ENCODE measurements at regions not wholly inside any gene's neighbourhood (a gene's known extent, or its start where the extent isn't known, plus 50 kb on each side); places are given as distances from the start of the nearest gene placed in this dataset.

DNA sequence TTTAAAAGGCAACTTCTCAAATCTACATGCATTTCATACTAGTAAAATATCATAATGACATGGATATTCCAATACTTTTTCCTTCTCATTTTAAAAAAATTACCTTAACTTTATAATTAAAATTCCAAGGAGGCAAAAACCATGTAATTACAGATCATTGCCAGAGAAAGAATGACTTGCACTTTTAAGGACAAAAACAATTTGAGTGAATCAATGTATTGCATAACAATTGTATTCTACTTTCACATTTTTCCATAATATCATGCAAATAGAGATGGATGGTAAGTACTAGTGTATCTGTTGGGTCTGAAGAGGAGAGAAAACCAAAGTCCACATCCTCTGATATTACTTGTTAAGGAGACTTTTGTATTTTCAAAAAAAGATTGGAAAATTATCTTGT, 89.5 kb upstream of the NCK2 start:
- POLR2A ChIA-PET = no interaction called here
- Mint-ChIP-seq H3K27ac (no peak overlapping the region), H3K36me3 (no peaks in the 10 kb centered on the region), H3K9me3 (peaks cover 0 to 6% (median 0%) of the 10 kb centered on the region in 3 donors), H3K27me3 (no peaks in the 10 kb centered on the region), H3K4me1 (peaks cover 0 to 3% (median 0%) of the 10 kb centered on the region in 3 donors), H3K4me3 (no peak overlapping the region)
- Histone ChIP-seq H3K36me3 (ENCODE audit: control insufficient read depth in 2 of 2, extremely low read depth in 1 of 2, insufficient read depth in 1 of 2, low read length in 1 of 2) (no peaks in the 10 kb centered on the region), H3K4me3 (ENCODE audit: control insufficient read depth in 1 of 2, extremely low read depth in 1 of 2, low read length in 1 of 2) (no peak overlapping the region), H3K27ac (ENCODE audit: low read length) (no peak overlapping the region), H3K27me3 (replicated peaks in 1 of 2; ENCODE audit: control insufficient read depth in 2 of 2, extremely low read depth in 1 of 2, insufficient read depth in 2 of 2, low read length in 1 of 2) (no peaks in the 10 kb centered on the region), H3K9me3 (no peaks in the 10 kb centered on the region), H3K4me1 (ENCODE audit: control insufficient read depth in 1 of 2, extremely low read depth in 1 of 2, insufficient read depth in 2 of 2, low read length in 2 of 2) (no peaks in the 10 kb centered on the region)
- ATAC-seq (replicated peaks in 1 of 4) (no peak), DNase-seq (no peak)
- CTCF ChIA-PET = no interaction called here

DNA sequence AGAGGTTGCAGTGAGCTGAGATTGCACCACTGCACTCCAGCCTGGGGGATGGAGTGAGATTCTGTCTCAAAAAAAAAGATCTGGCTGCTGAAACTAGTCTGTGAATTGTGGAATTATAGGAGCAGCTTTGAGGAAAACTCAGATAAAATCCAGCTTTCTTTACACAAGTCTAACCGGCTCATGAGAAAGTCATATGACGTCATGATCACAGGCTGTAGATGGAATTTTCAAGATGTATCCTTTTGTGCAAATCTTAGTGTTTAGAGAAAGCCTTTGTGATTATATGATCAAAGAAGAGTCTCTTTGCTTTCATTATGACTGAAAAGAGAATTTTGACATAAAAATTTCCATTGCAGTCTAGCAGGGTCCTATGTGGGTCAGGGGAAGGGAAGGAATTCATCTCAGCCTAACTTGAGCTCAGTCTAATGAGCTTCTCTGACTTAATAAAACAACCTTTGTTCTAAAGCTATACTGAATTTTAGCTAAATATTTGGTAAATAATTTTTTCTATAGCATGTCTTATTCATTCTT, 90.2 kb upstream of the NCK2 start:
- Mint-ChIP-seq H3K4me3 (no peak overlapping the region), H3K27me3 (no peaks in the 10 kb centered on the region), H3K4me1 (peaks cover 0 to 3% (median 0%) of the 10 kb centered on the region in 3 donors), H3K36me3 (no peaks in the 10 kb centered on the region), H3K9me3 (peaks cover 0 to 2% (median 0%) of the 10 kb centered on the region in 3 donors), H3K27ac (no peak overlapping the region)
- ATAC-seq (replicated peaks in 1 of 4) = no peak
- Histone ChIP-seq H3K4me3 (ENCODE audit: control insufficient read depth in 1 of 2, extremely low read depth in 1 of 2, low read length in 1 of 2) (no peak overlapping the region), H3K27me3 (replicated peaks in 1 of 2; ENCODE audit: control insufficient read depth in 2 of 2, extremely low read depth in 1 of 2, insufficient read depth in 2 of 2, low read length in 1 of 2) (no peaks in the 10 kb centered on the region), H3K36me3 (ENCODE audit: control insufficient read depth in 2 of 2, extremely low read depth in 1 of 2, insufficient read depth in 1 of 2, low read length in 1 of 2) (no peaks in the 10 kb centered on the region), H3K27ac (ENCODE audit: low read length) (no peak overlapping the region), H3K4me1 (ENCODE audit: control insufficient read depth in 1 of 2, extremely low read depth in 1 of 2, insufficient read depth in 2 of 2, low read length in 2 of 2) (no peaks in the 10 kb centered on the region), H3K9me3 (no peaks in the 10 kb centered on the region)
- ChIA-PET POLR2A (no interaction called here), CTCF (no interaction called here)
- no CpG with 5 or more reads among the region's 2 CpGs for WGBS (ENCODE audit: insufficient coverage)
- DNase-seq = no peak

DNA sequence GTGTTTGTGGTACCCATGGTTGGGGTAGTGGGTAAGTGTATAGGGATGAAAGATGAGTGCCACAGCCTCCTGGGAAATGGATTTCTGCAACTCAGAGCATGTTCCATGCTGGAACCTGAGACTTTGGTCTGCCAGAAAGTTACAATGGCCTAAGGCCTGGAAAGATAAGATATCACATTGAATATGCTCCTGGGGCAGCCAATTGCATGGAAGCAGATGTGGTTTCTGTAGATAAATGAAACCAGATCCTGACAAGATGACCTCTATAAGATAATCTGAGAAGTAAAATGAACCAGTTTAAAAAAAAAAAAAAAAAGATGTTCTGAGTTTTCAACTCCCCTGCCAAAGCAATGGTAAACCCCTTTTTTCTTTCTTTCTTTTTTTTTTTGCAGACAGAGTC, 91.4 kb upstream of the NCK2 start:
- H3K27ac ChIP-seq (ENCODE audit: low read length) = no peak overlapping the region
- no peaks in the 10 kb centered on the region for H3K27me3 Mint-ChIP-seq
- H3K4me1 Mint-ChIP-seq = peaks cover 0 to 3% (median 0%) of the 10 kb centered on the region in 3 donors
- no peaks in the 10 kb centered on the region for H3K36me3 Mint-ChIP-seq
- H3K9me3 Mint-ChIP-seq = peaks cover 0 to 9% (median 7%) of the 10 kb centered on the region in 3 donors
- no peak overlapping the region for H3K4me3 Mint-ChIP-seq
- no peak overlapping the region for H3K27ac Mint-ChIP-seq
- DNase-seq (no peak), ATAC-seq (replicated peaks in 1 of 4) (no peak)
- H3K4me3 ChIP-seq (ENCODE audit: control insufficient read depth in 1 of 2, extremely low read depth in 1 of 2, low read length in 1 of 2) = no peak overlapping the region
- CTCF ChIA-PET = no interaction called here
- POLR2A ChIA-PET = no interaction called here
- no peaks in the 10 kb centered on the region for H3K36me3 ChIP-seq (ENCODE audit: control insufficient read depth in 2 of 2, extremely low read depth in 1 of 2, insufficient read depth in 1 of 2, low read length in 1 of 2)
- H3K4me1 ChIP-seq (ENCODE audit: control insufficient read depth in 1 of 2, extremely low read depth in 1 of 2, insufficient read depth in 2 of 2, low read length in 2 of 2) = no peaks in the 10 kb centered on the region
- no peaks in the 10 kb centered on the region for H3K27me3 ChIP-seq (replicated peaks in 1 of 2; ENCODE audit: control insufficient read depth in 2 of 2, extremely low read depth in 1 of 2, insufficient read depth in 2 of 2, low read length in 1 of 2)
- no peaks in the 10 kb centered on the region for H3K9me3 ChIP-seq

DNA sequence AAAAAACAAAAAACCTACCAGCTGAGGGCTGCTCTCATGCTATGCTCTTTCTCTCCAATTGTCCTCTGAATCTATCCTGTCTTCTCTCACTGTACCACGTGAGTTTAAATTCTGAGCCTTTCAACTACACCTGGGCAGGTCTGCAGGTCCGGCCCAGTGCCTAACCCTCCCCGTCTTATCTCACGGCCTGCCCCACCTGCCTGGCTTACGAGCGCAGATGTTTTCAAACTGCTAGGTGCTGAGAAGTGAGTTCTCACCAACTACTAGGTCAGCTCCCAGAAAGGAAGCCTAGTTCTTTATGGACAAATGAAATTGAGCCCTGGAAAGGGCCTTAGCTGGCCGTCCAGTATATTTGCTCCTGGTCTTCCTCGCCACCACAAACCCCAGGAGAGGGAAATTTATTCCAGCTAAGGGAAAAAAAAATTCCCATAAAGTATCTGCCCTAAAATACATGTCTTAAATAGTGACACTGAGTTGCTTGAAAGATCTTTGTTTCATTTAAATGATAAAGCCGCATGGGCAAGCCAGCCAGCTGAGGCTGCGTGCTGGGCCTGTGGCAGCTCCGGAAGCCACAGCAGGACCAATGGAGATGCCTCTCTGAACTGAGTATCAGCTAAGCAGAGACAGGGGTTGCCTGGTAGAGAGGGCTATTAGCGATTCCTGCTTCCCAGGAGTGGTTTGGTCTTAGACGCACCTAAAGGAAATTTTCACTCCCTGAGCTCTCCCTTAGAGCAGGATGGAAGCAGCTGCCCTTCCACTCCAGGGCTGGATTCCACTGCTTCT, 92.5 kb upstream of the NCK2 start:
- ATAC-seq (replicated peaks in 1 of 4) (no peak), DNase-seq (no peak)
- Mint-ChIP-seq H3K4me3 (no peak overlapping the region), H3K4me1 (peaks cover 0 to 3% (median 0%) of the 10 kb centered on the region in 3 donors), H3K36me3 (no peaks in the 10 kb centered on the region), H3K9me3 (peaks cover 0 to 9% (median 7%) of the 10 kb centered on the region in 3 donors), H3K27me3 (peaks cover 0 to under 1% of the 10 kb centered on the region in 2 donors), H3K27ac (no peak overlapping the region)
- Histone ChIP-seq H3K36me3 (ENCODE audit: control insufficient read depth in 2 of 2, extremely low read depth in 1 of 2, insufficient read depth in 1 of 2, low read length in 1 of 2) (no peaks in the 10 kb centered on the region), H3K4me3 (ENCODE audit: control insufficient read depth in 1 of 2, extremely low read depth in 1 of 2, low read length in 1 of 2) (no peak overlapping the region), H3K9me3 (no peaks in the 10 kb centered on the region), H3K4me1 (ENCODE audit: control insufficient read depth in 1 of 2, extremely low read depth in 1 of 2, insufficient read depth in 2 of 2, low read length in 2 of 2) (no peaks in the 10 kb centered on the region), H3K27ac (ENCODE audit: low read length) (no peak overlapping the region), H3K27me3 (replicated peaks in 1 of 2; ENCODE audit: control insufficient read depth in 2 of 2, extremely low read depth in 1 of 2, insufficient read depth in 2 of 2, low read length in 1 of 2) (no peaks in the 10 kb centered on the region)
- ChIA-PET POLR2A (interaction anchor here in 1 of 2 donors (0.5 kb wide), 1 partner anchor 237 kb away, joined by 10 read pairs; no protein-coding TSS in a partner anchor), CTCF (no interaction called here)
- WGBS (ENCODE audit: insufficient coverage) = 95% methylated on average over 7 of the region's 13 CpGs

DNA sequence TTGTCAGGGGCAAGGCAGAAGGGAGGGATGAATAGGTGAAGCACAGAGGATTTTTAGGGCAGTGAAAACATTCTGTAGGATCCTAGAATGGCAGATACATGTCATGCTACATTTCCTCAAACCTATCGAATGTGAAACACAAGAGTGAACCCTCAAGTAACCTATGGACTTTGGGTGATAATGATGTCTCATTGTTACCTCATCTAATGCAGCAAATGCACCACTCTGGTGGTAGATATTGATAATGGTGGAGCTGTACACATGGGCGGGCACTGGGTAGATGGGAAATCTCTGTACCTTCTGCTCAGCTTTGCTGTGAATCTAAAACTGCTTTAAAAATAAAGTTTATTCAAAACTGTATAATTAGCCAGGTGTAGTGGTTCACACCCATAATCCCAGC, 95.2 kb upstream of the NCK2 start:
- no CpG with 5 or more reads among the region's 2 CpGs for WGBS (ENCODE audit: insufficient coverage)
- no peaks in the 10 kb centered on the region for H3K27me3 ChIP-seq (replicated peaks in 1 of 2; ENCODE audit: control insufficient read depth in 2 of 2, extremely low read depth in 1 of 2, insufficient read depth in 2 of 2, low read length in 1 of 2)
- ChIA-PET POLR2A (no interaction called here), CTCF (interaction anchor here in 1 of 2 donors (0.5 kb wide), 1 partner anchor 109 kb away, joined by 3 read pairs; no protein-coding TSS in a partner anchor)
- no peak overlapping the region for H3K4me3 ChIP-seq (ENCODE audit: control insufficient read depth in 1 of 2, extremely low read depth in 1 of 2, low read length in 1 of 2)
- Mint-ChIP-seq H3K27ac (no peak overlapping the region), H3K36me3 (no peaks in the 10 kb centered on the region), H3K4me1 (peaks cover 0 to 3% (median 0%) of the 10 kb centered on the region in 3 donors), H3K4me3 (no peak overlapping the region), H3K27me3 (peaks cover 5% of the 10 kb centered on the region in 2 donors), H3K9me3 (peaks cover 0 to 9% (median 7%) of the 10 kb centered on the region in 3 donors)
- no peak for ATAC-seq (replicated peaks in 1 of 4)
- no peaks in the 10 kb centered on the region for H3K9me3 ChIP-seq
- H3K4me1 ChIP-seq (ENCODE audit: control insufficient read depth in 1 of 2, extremely low read depth in 1 of 2, insufficient read depth in 2 of 2, low read length in 2 of 2) = no peaks in the 10 kb centered on the region
- H3K27ac ChIP-seq (ENCODE audit: low read length) = no peak overlapping the region
- DNase-seq = no peak
- H3K36me3 ChIP-seq (ENCODE audit: control insufficient read depth in 2 of 2, extremely low read depth in 1 of 2, insufficient read depth in 1 of 2, low read length in 1 of 2) = no peaks in the 10 kb centered on the region

DNA sequence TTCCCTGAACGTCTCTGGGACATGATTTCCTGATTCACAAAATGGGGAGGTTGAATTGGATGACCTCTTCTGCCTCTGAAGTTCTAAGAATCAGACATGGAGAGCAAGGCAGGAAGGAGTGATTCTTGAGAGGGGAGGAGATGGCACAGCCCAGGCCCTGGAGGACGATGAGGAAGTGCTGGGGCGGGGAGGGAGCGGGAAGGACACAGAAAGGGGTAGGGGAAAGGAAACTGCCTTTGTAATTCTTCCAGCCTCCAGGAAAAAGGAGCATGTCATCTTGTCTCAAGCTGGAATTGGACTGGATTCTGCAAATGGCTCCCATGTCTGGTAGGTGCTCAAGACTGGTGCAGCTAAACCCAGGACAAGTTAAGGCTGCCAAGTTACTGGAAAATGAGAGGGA, 97.0 kb upstream of the NCK2 start:
- ChIA-PET CTCF (no interaction called here), POLR2A (no interaction called here)
- H3K27me3 ChIP-seq (replicated peaks in 1 of 2; ENCODE audit: control insufficient read depth in 2 of 2, extremely low read depth in 1 of 2, insufficient read depth in 2 of 2, low read length in 1 of 2) = peaks cover 0 to 4% of the 10 kb centered on the region in 2 experiments
- DNase-seq (no peak), ATAC-seq (replicated peaks in 1 of 4) (no peak)
- H3K36me3 ChIP-seq (ENCODE audit: control insufficient read depth in 2 of 2, extremely low read depth in 1 of 2, insufficient read depth in 1 of 2, low read length in 1 of 2) = no peaks in the 10 kb centered on the region
- Mint-ChIP-seq H3K4me3 (no peak overlapping the region), H3K4me1 (peaks cover 0 to 3% (median 0%) of the 10 kb centered on the region in 3 donors), H3K27me3 (peaks cover 5% of the 10 kb centered on the region in 2 donors), H3K36me3 (no peaks in the 10 kb centered on the region), H3K9me3 (peaks cover 0 to 9% (median 7%) of the 10 kb centered on the region in 3 donors), H3K27ac (no peak overlapping the region)
- no peak overlapping the region for H3K27ac ChIP-seq (ENCODE audit: low read length)
- no peaks in the 10 kb centered on the region for H3K4me1 ChIP-seq (ENCODE audit: control insufficient read depth in 1 of 2, extremely low read depth in 1 of 2, insufficient read depth in 2 of 2, low read length in 2 of 2)
- 92% methylated on average over 3 of the region's 4 CpGs for WGBS (ENCODE audit: insufficient coverage)
- H3K4me3 ChIP-seq (ENCODE audit: control insufficient read depth in 1 of 2, extremely low read depth in 1 of 2, low read length in 1 of 2) = no peak overlapping the region
- no peaks in the 10 kb centered on the region for H3K9me3 ChIP-seq
